Adrenal gland (tissue), 9 donors: ENCODE measurements at regions not wholly inside any gene's neighbourhood (a gene's known extent, or its start where the extent isn't known, plus 50 kb on each side); places are given as distances from the start of the nearest gene placed in this dataset.

ENCODE experiments used
- DNase-seq, 7 donors: peaks; one replicate each; pipeline ENCODE4 v3.0.0-alpha.2; 2019 to 2020
- H3K27ac ChIP-seq, 5 donors: fragments of 200-600 bp; sonication (generic) in 4 of 5; 1 replicate in 3 of 5; 2 replicates in 2 of 5; pipeline versions ENCODE4 v1.5.1 to v1.8.0; 2016 to 2020; ENCODE audit warnings: mild to moderate bottlenecking in 1 of 5
- H3K27me3 ChIP-seq: fragments of 200-600 bp; 2 replicates; pipeline ENCODE4 v1.8.0; 2021
- H3K36me3 ChIP-seq, 2 donors: fragments of 200-600 bp; replicated peaks in 1 of 2; 1 replicate in 1 of 2; 2 replicates in 1 of 2; pipeline versions ENCODE4 v1.5.1 to v1.8.0; 2018 to 2022
- H3K4me1 ChIP-seq, 2 donors: fragments of 200-600 bp; replicated peaks in 1 of 2; 1 replicate in 1 of 2; 2 replicates in 1 of 2; pipeline versions ENCODE4 v1.5.1 to v1.8.0; 2018 to 2021
- H3K4me3 ChIP-seq, 4 donors: fragments of 200-600 bp; sonication (generic) in 3 of 4; one replicate each; pipeline ENCODE4 v1.5.1; 2016 to 2018
- H3K9me3 ChIP-seq, 3 donors: fragments of 200-600 bp; sonication (generic) in 1 of 3; replicated peaks in 1 of 3; 1 replicate in 2 of 3; 2 replicates in 1 of 3; pipeline versions ENCODE4 v1.5.1 to v1.8.0; 2016 to 2021
- CTCF ChIP-seq, 6 experiments: fragments of 450-650 bp in 4 of 6; fragments of 200-600 bp in 2 of 6; sonication (generic) in 1 of 6; IDR thresholded peaks; 1 replicate in 5 of 6; 2 replicates in 1 of 6; pipeline versions ENCODE4 v1.5.1 to v1.8.0; 2016 to 2021; ENCODE audit warnings: antibody characterized with exemption in 6 of 6, mild to moderate bottlenecking in 2 of 6, moderate library complexity in 1 of 6
- POLR2A ChIP-seq, 2 donors: fragments of 450-650 bp; IDR thresholded peaks; one replicate each; pipeline ENCODE4 v1.6.1; 2017; ENCODE audit warnings: antibody characterized with exemption in 2 of 2, mild to moderate bottlenecking in 2 of 2, moderate library complexity in 1 of 2
- WGBS, 4 donors: extraction: QIAGEN DNeasy Blood & Tissue Kit in 2 of 4; methylation state at CpG; one replicate each; pipeline versions ENCODE4 v1.1.5 to v1.1.7; 2013 to 2017; 5-methylcytosine and 5-hydroxymethylcytosine counted together
- intact Hi-C, 2 donors: fragments of 100-400 bp; cut with DNase I; formaldehyde crosslinking; loops; one replicate each; pipeline versions ENCODE4 v1.14.1 to v1.15.0; 2022 to 2023
- donor health status: healthy with polysubstance abuse.
- donor health status: Bipolar disorder and iron deficiency.
- donor health status: DM: yes; HTN: yes; CAD: no.
- donor health status: DM: no; HTN: no; CAD: no.
- donor health status: DM: no; HTN: no; CAD: no.

- no peaks in the 10 kb centered on the region for H3K27me3 ChIP-seq
- no peak overlapping the region for H3K27ac ChIP-seq
- TF ChIP-seq CTCF (IDR thresholded peaks at IDR 0.05) = no peak
- no peak for TF ChIP-seq POLR2A (IDR thresholded peaks at IDR 0.05)
- WGBS, 4 donors = 54 to 72% (median 66%) methylated on average over 2 of the region's 2 CpGs
- DNase-seq = no peak
- no peaks in the 10 kb centered on the region for H3K9me3 ChIP-seq
- H3K36me3 ChIP-seq = no peaks in the 10 kb centered on the region
- intact Hi-C loops = no loop called here
- no peaks in the 10 kb centered on the region for H3K4me1 ChIP-seq
- no peak overlapping the region for H3K4me3 ChIP-seq
Measured at GRCh38 chr2:189336276-189336975, 104.8 kb upstream of the WDR75 start.

GRCh38 chr2:189337656-189338055, 103.6 kb upstream of the WDR75 start:
- DNase-seq = no peak
- intact Hi-C loops = no loop called here
- Histone ChIP-seq H3K27me3 (no peaks in the 10 kb centered on the region), H3K36me3 (no peaks in the 10 kb centered on the region), H3K4me1 (no peaks in the 10 kb centered on the region), H3K4me3 (no peak overlapping the region), H3K9me3 (no peaks in the 10 kb centered on the region), H3K27ac (no peak overlapping the region)
- 49 to 60% (median 56%) methylated on average over 1 of the region's 1 CpG for WGBS, 4 donors
- no peak for TF ChIP-seq POLR2A (IDR thresholded peaks at IDR 0.05)
- TF ChIP-seq CTCF (IDR thresholded peaks at IDR 0.05) = no peak

GRCh38 chr2:189338115-189338514, 103.2 kb upstream of the WDR75 start:
- no peak for DNase-seq
- intact Hi-C loops = no loop called here
- H3K27me3 ChIP-seq = no peaks in the 10 kb centered on the region
- 67 to 79% (median 74%) methylated on average over 3 of the region's 3 CpGs for WGBS, 4 donors
- no peaks in the 10 kb centered on the region for H3K4me1 ChIP-seq
- H3K36me3 ChIP-seq = no peaks in the 10 kb centered on the region
- no peak overlapping the region for H3K4me3 ChIP-seq
- no peaks in the 10 kb centered on the region for H3K9me3 ChIP-seq
- TF ChIP-seq CTCF (IDR thresholded peaks at IDR 0.05) = no peak
- no peak for TF ChIP-seq POLR2A (IDR thresholded peaks at IDR 0.05)
- no peak overlapping the region for H3K27ac ChIP-seq

DNA sequence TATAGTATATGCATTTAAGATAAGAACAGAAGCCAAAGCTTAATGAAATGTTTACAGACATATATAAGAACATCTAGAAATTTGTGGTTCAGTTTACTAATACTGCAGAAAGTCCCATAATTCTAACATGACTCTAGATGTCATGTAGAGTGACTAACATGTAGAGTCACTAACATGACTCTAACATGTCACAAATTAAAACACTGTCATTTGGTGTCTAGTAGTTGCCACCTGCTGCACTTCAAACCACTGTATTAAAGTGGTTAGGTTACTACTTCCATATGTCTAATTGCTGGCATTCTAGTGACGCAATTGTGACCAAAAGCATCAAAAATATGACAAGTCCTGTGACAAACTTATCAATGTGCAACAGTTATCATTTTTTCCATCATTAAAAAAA, 100.2 kb upstream of the WDR75 start:
- TF ChIP-seq POLR2A (IDR thresholded peaks at IDR 0.05) (no peak), CTCF (IDR thresholded peaks at IDR 0.05) (no peak)
- no peaks in the 10 kb centered on the region for H3K36me3 ChIP-seq
- 87 to 100% (median 94%) methylated on average over 1 of the region's 1 CpG for WGBS, 4 donors
- H3K9me3 ChIP-seq = no peaks in the 10 kb centered on the region
- intact Hi-C loops = loop anchor here in 1 of 2 donors (10.0 kb wide), 1 partner anchor 246 kb away; no protein-coding TSS in a partner anchor
- no peaks in the 10 kb centered on the region for H3K27me3 ChIP-seq
- H3K4me1 ChIP-seq = no peaks in the 10 kb centered on the region
- H3K4me3 ChIP-seq = no peak overlapping the region
- no peak overlapping the region for H3K27ac ChIP-seq
- no peak for DNase-seq
